Suppressor macrophage treated with lipopolysaccharide for 1 hour (primary cell): ENCODE measurements at regions not wholly inside any gene's neighbourhood (a gene's known extent, or its start where the extent isn't known, plus 50 kb on each side); places are given as distances from the start of the nearest gene placed in this dataset.

Experiments
- DNase-seq, 3 donors: peaks; one replicate each; pipeline ENCODE4 v3.0.0-alpha.2; 2020 to 2022

GRCh38 chr4:20354120-20354519 lies 102.4 kb downstream of the SLIT2 start:
- DNase-seq: no peak

GRCh38 chr4:20356565-20356964 lies 104.9 kb downstream of the SLIT2 start:
- no peak for DNase-seq

DNA sequence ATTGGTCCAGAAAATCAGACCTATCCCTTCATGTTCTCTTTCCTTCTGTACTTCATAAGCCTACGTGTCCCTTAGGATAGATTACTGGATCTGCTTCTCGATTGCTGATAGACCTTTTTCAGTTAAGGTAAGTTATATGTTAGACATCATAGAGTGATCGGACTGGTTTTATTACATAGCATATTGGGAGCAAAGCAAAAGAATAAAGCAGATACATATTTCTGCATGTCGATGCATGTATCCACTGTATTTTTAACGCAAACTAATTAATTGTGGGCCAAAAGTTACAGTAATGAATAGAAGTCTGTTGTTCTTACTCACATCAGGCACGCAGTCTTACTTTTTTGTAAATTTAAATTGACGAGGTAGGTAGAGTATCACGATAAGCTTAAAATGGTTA lies 106.4 kb downstream of the SLIT2 start:
- DNase-seq: no peak

DNA sequence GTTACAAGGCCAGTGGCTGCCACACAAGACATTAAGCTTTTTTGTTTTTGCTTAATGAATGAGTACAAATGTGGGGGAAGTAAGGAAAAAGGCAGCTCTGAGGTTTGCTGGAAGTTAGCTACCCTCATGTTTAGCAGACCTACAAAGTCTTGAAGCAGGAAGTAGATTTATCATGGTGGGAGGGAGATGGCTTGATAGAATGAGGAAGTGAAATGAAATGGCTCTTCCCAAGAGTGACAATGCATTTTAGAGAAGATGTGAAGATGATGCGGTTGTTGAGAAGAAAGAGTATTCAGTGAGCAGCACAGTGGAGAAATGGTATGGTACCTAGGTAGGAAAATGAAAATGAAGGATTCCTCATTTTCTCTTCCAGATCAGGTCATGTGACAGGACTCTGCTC lies 108.0 kb downstream of the SLIT2 start:
- peak in 1 of 3 donors; percentile 7 for DNase-seq

DNA sequence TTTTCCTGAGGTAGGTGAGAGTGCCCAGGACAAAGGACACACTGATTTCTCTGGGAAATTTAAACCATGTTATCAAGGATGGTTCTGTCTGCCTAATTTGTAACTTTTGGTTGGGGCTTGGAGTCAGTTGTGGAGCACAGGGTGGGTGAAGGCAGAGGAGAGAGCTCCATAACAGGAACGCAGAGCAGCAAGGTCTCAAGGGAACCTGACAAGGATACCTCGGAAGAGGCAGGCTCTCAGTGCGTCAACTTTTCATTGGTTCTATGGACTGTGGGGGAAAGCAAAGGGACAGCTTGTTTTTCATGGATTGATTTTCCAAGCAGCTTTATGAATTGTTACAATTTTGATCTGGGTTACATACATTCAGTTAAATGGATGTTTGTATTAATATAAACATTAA lies 110.4 kb downstream of the SLIT2 start:
- DNase-seq: no peak

DNA sequence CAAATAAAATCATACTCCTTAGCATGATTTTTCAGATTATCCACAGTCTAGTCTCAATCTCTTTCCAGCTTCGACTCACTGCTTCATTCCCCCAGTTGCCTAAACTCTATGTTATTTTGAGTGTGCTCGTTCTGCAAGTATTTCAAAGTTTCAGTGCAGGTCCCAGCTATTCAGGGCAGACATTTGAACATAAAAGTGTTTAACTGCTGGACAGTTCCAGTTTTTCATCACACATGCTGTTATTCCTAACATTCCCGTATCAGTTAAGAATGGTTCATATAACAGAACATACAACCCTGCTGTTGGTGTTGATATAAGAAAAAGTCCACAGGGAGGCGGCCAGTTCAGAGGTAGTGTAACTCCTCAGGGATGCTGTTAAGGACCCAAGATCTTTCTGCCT lies 113.3 kb downstream of the SLIT2 start:
- no peak for DNase-seq

GRCh38 chr4:20367446-20367845 lies 115.7 kb downstream of the SLIT2 start:
- no peak for DNase-seq

GRCh38 chr4:20368926-20369325 lies 117.2 kb downstream of the SLIT2 start:
- DNase-seq: no peak

DNA sequence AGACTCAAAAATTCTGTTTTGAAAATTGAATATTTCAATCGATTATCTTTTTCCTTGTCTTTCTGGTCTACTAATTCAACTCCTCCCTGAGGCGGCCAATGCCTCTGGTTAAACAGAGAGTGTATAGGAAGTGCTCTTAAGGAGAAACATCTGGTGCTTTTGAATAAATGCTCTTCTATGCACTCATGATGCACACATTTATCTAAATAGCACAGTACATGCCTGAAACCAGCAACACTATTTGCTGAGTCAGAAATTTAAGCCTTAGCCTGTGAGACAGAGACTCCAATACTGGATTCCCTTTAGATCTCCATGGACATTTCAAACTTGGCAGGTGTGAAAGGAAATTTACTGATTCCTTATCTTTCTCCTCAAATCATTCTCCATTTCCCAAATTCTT lies 118.6 kb downstream of the SLIT2 start:
- peak in 1 of 3 donors; percentile 14 for DNase-seq

- DNase-seq: peak in 1 of 3 donors; percentile 8
Measured at GRCh38 chr4:20376070-20376469, 124.4 kb downstream of the SLIT2 start.

- peak in 1 of 3 donors; percentile 5 for DNase-seq
Measured at GRCh38 chr4:20378181-20378580, 126.5 kb downstream of the SLIT2 start.

GRCh38 chr4:20381005-20381404 lies 129.3 kb downstream of the SLIT2 start:
- DNase-seq: no peak

DNA sequence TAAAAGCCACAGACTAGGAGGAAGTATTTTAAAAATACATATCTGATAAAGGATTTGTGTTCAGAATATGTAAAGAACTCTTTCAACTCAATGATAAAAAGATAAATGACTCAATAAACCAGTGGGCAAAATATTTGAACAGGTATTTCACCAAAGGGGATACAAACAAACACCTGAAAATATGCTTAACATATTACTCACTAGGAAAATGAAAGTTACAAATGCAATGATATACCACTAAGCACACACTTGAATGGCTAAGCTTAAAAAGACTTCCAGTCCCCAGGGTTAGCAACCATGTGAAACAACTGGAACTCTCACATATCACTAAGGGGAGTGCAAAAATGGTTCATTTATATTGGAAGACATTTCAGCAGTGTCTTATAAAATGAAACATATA lies 131.6 kb downstream of the SLIT2 start:
- DNase-seq: no peak

DNA sequence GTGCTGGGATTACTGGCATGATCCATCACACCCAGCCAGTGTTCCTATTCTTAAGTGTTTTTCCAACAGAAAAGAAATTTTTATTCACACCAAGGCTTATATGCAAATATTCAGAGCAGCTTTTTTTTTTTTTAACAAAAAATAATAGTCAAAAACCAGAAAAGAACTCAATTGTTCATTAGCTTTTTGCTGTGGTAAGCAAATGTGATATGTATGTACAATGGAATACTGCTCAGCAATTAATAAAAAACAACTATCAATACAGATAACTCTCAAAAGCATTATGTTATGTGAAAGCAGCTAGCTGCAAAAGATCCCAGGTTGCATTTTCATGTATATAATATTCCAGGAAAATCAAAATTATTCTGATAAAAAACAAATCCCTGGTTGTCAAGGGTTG lies 132.3 kb downstream of the SLIT2 start:
- DNase-seq: no peak

DNA sequence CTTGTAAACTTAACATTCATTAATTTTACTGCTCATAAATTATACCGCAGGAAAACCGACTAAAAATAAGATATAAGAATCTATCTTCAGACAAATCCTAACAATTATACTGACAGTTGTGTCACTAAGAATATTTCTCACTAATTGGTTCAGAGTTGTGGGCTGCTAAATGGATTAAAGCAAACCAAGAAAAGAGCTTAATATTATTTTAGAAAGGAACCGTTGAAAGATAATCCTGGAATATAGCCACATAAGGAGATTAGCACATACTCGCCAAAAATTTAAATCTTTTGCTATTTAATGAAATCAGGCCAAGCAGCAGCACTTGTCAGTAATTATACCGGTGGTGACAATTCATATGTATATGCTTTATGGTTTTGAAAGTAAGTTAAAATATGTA lies 132.8 kb downstream of the SLIT2 start:
- no peak for DNase-seq

- DNase-seq: no peak
Measured at GRCh38 chr4:20386001-20386740, 134.5 kb downstream of the SLIT2 start.

DNA sequence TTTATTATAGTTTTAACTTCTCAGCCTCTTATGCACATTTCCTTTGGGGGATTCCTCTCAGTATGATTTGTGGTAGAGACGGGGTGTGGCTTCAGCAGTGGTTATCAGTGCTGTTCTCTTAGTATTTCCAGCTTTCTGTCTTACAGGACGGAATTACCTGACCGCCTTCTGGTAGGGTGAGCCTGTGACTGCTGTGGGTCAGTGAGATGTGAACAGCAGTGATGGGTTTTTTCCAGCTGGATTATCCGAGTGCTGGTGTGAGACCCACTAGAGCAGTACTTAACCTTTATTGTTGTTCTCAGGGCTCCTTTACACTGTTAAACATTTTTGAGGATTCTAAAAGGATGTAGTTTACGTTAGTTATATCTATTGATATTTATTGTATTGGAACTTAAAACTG lies 135.2 kb downstream of the SLIT2 start:
- no peak for DNase-seq

GRCh38 chr4:20391198-20391597 lies 139.5 kb downstream of the SLIT2 start:
- DNase-seq: no peak

- no peak for DNase-seq
Measured at GRCh38 chr4:20391912-20392311, 140.2 kb downstream of the SLIT2 start.

DNA sequence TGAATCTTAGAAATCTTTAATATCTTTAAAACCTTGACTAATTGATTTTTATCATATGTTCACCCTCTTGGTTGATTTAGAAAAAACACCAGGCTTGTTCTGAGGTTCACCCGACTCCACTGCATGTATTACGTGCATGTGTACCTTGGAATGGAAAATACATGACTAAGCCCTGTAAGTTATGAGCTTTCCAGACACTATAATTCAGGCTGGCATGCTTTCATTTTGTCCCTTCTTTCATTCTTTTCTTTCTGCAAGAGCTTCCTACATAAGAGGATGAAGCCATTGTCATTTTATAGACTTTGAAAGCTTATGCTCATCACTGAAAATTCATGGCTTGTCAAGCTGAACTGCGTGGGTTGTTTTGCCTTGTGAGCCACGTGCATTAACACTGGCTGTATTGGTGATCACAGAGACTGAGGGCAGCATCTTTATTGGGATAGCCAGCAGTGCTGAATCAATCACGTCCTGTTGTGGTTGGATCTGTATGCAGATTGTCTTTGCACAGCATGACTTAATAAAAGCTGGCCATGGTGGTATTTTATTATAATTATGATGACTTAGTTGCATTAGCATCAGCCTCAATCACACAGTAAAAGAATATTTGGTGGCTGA lies 141.9 kb downstream of the SLIT2 start:
- no peak for DNase-seq

DNA sequence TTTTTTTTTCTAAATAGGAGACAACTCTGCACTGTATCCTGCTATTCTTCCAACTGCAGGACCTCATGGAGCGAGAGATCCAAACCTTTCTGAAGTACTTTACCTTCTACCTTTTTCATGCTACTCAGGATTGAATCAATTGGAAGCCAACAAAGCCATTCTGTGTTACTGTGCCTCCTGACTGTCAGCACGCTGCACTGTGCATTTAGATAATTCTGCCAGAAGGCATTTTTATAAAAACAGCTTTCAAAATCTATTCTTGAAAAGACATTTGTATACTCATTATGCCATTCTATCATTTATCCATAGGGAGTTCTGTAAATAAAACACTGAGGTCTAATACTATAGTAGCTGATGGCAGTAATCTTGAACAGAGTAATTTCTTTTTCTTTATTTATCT lies 142.8 kb downstream of the SLIT2 start:
- DNase-seq: no peak

DNA sequence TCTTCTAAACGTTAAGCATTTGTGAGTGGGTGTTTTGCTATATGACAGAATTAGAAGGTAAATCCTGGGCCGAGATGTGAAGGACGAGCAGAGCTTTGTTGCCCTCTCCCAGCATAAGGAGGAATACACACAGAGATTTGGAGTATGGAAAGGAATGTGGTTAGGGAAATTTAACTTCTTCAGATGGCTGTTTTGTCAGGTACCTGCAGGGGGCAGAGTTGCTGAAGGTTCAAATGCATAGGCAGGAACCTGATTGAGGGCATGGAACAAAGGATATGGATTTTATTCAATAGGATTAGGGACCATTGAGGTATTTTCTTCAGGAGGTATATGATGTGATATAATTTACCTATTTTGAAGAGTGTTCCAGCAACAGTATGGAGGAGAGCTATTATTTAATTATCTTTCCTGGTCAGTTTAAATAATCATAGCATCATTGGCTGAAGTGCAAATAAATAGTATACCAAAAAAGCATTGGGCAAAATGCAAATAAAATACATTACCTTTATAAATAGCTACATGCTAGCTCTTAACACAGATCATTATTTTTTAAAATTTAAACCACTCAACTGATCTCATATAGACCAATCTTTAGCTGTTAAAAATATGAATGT lies 143.6 kb downstream of the SLIT2 start:
- peak; percentile 38 to 66 (median 64) for DNase-seq

DNA sequence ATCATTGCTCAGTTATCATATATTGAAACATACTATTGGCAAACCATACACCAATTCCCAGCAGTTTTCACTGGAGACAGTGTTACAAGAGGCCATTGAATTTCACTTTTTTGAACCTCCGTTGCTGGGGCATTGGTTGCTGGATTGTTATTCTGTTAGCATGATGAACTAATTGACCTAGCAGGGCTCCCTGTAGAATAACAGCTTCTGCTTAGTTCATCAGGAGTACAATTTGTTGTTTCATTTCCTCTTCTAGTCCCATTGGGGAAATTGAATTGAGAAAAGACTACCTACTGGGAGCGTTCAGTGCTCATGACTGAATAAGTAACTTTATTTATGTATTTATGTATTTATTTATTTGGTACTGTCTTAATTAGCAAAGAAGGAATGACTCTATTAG lies 151.6 kb downstream of the SLIT2 start:
- peak in 2 of 3 donors; percentile 5 to 16 for DNase-seq

- DNase-seq: no peak
Measured at GRCh38 chr4:20403846-20404245, 152.1 kb downstream of the SLIT2 start.
